ENCODE measurements at regions not wholly inside any gene's neighbourhood (a gene's known extent, or its start where the extent isn't known, plus 50 kb on each side); places are given as distances from the start of the nearest gene placed in this dataset.
"Not testable (repeated sequence)": the region's sequence is repeated elsewhere in the genome, so short reads cannot be mapped to it uniquely, and the experiment has no call there.

- ATAC-seq; H3K4me1 ChIP-seq; H3K9me3 ChIP-seq; DNase-seq; H3K27ac ChIP-seq; H3K36me3 ChIP-seq (ENCODE audit: insufficient read depth in 1 of 2, low read depth in 1 of 2); intact Hi-C loops (cut with DNase I); H3K27me3 ChIP-seq (ENCODE audit: insufficient read depth in 3 of 3, low read length in 2 of 3); H3K4me3 ChIP-seq: not testable (repeated sequence)
- WGBS, 3 donors: 52 to 69% (median 64%) methylated on average over 1 of the region's 1 CpG
These were observed 456.0 kb upstream of the FAM174A start for GRCh38 chr5:100079163-100079562.

DNA sequence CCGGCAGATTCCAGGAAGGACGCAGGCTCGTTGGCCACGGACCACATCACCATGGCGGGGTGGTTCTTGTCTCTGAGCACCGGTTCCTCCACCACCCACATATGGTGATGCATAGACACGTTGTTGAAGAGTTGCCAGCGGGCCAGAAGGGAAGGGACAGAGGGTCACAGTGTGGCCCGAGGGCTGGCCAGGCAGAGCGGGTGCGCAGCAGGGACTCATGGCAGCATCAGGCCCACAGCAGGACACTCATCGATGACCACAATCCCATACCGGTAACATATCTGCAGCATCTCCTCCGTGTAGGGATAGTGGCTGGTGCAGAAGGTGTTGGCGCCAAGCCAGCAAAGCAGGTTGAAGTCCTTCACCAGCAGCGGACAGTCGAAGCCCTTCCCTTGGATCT is 469.2 kb upstream of the FAM174A start:
- DNase-seq; H3K27ac ChIP-seq; ATAC-seq; H3K36me3 ChIP-seq (ENCODE audit: insufficient read depth in 1 of 2, low read depth in 1 of 2); H3K4me1 ChIP-seq; H3K4me3 ChIP-seq; intact Hi-C loops (cut with DNase I); H3K9me3 ChIP-seq; H3K27me3 ChIP-seq (ENCODE audit: insufficient read depth in 3 of 3, low read length in 2 of 3): not testable (repeated sequence)
- WGBS, 3 donors: 94 to 96% (median 96%) methylated on average over 10 to 17 of the region's 17 CpGs

GRCh38 chr5:100043475-100043874 is 491.7 kb upstream of the FAM174A start:
- no peaks in the 10 kb centered on the region for H3K36me3 ChIP-seq (ENCODE audit: insufficient read depth in 1 of 2, low read depth in 1 of 2)
- no peak overlapping the region for H3K27ac ChIP-seq
- no peak overlapping the region for H3K4me3 ChIP-seq
- 92 to 98% (median 94%) methylated on average over 2 of the region's 2 CpGs for whole genome bisulfite sequencing, 3 donors
- H3K4me1 ChIP-seq: no peaks in the 10 kb centered on the region
- no peaks in the 10 kb centered on the region for H3K27me3 ChIP-seq (ENCODE audit: insufficient read depth in 3 of 3, low read length in 2 of 3)
- TF ChIP-seq, protein P1, sequence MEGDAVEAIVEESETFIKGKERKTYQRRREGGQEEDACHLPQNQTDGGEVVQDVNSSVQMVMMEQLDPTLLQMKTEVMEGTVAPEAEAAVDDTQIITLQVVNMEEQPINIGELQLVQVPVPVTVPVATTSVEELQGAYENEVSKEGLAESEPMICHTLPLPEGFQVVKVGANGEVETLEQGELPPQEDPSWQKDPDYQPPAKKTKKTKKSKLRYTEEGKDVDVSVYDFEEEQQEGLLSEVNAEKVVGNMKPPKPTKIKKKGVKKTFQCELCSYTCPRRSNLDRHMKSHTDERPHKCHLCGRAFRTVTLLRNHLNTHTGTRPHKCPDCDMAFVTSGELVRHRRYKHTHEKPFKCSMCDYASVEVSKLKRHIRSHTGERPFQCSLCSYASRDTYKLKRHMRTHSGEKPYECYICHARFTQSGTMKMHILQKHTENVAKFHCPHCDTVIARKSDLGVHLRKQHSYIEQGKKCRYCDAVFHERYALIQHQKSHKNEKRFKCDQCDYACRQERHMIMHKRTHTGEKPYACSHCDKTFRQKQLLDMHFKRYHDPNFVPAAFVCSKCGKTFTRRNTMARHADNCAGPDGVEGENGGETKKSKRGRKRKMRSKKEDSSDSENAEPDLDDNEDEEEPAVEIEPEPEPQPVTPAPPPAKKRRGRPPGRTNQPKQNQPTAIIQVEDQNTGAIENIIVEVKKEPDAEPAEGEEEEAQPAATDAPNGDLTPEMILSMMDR (IDR thresholded peaks at IDR 0.05): no peak
- H3K9me3 ChIP-seq: no peaks in the 10 kb centered on the region
- no peak for DNase-seq
- intact Hi-C loops (cut with DNase I): no loop called here
- no peak for ATAC-seq

- WGBS, 3 donors: 61 to 75% (median 73%) methylated on average over 2 of the region's 2 CpGs
- Histone ChIP-seq H3K27me3 (ENCODE audit: insufficient read depth in 3 of 3, low read length in 2 of 3) (no peaks in the 10 kb centered on the region), H3K4me1 (no peaks in the 10 kb centered on the region), H3K9me3 (no peaks in the 10 kb centered on the region), H3K4me3 (no peak overlapping the region), H3K36me3 (ENCODE audit: insufficient read depth in 1 of 2, low read depth in 1 of 2) (no peaks in the 10 kb centered on the region), H3K27ac (no peak overlapping the region)
- ATAC-seq: no peak
- intact Hi-C loops (cut with DNase I): no loop called here
- no peak for DNase-seq
- TF ChIP-seq, protein P1 (IDR thresholded peaks at IDR 0.05): no peak
These were observed 508.6 kb upstream of the FAM174A start for GRCh38 chr5:100026606-100027005.

GRCh38 chr5:100023536-100023935 is 511.6 kb upstream of the FAM174A start:
- H3K36me3 ChIP-seq (ENCODE audit: insufficient read depth in 1 of 2, low read depth in 1 of 2): no peaks in the 10 kb centered on the region
- ATAC-seq: no peak
- H3K27me3 ChIP-seq (ENCODE audit: insufficient read depth in 3 of 3, low read length in 2 of 3): no peaks in the 10 kb centered on the region
- no peaks in the 10 kb centered on the region for H3K9me3 ChIP-seq
- intact Hi-C loops (cut with DNase I): no loop called here
- no peak overlapping the region for H3K27ac ChIP-seq
- H3K4me3 ChIP-seq: no peak overlapping the region
- no peaks in the 10 kb centered on the region for H3K4me1 ChIP-seq
- DNase-seq: no peak
- TF ChIP-seq, protein P1 (IDR thresholded peaks at IDR 0.05): no peak

- 70 to 77% (median 72%) methylated on average over 6 of the region's 6 CpGs for WGBS, 3 donors
These were observed 517.5 kb upstream of the FAM174A start for GRCh38 chr5:100017520-100018262.

DNA sequence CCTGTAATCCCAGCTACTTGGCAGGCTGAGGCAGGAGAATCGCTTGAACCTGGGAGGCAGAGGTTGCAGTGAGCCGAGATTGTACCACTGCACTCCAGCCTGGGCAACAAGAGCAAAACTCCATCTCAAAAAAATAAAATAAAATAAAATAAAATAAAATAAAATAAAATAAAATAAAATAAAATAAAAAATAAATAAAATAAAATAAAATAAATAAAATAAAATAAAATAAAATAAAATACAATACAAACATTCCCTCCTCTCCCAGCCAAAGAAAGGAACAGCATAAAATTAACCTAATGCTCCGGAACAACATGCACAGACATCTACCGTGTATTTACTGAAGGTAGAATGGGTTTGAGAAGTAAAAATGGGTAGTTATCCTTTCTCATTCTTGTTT is 521.9 kb upstream of the FAM174A start:
- H3K9me3 ChIP-seq; H3K27me3 ChIP-seq (ENCODE audit: insufficient read depth in 3 of 3, low read length in 2 of 3); intact Hi-C loops (cut with DNase I); H3K4me1 ChIP-seq; H3K27ac ChIP-seq; DNase-seq; ATAC-seq; H3K36me3 ChIP-seq (ENCODE audit: insufficient read depth in 1 of 2, low read depth in 1 of 2); H3K4me3 ChIP-seq: not testable (repeated sequence)
- 72 to 78% (median 73%) methylated on average over 4 of the region's 4 CpGs for WGBS, 3 donors

More at GRCh38 chr5:100017520-100018262, 517.5 kb upstream of the FAM174A start:
- ATAC-seq (no peak), DNase-seq (no peak)
- Histone ChIP-seq H3K27me3 (ENCODE audit: insufficient read depth in 3 of 3, low read length in 2 of 3) (no peaks in the 10 kb centered on the region), H3K4me1 (no peaks in the 10 kb centered on the region), H3K36me3 (ENCODE audit: insufficient read depth in 1 of 2, low read depth in 1 of 2) (no peaks in the 10 kb centered on the region), H3K27ac (no peak overlapping the region), H3K9me3 (no peaks in the 10 kb centered on the region), H3K4me3 (no peak overlapping the region)
- TF ChIP-seq, protein P1 (IDR thresholded peaks at IDR 0.05): no peak
- intact Hi-C loops (cut with DNase I): no loop called here

DNA sequence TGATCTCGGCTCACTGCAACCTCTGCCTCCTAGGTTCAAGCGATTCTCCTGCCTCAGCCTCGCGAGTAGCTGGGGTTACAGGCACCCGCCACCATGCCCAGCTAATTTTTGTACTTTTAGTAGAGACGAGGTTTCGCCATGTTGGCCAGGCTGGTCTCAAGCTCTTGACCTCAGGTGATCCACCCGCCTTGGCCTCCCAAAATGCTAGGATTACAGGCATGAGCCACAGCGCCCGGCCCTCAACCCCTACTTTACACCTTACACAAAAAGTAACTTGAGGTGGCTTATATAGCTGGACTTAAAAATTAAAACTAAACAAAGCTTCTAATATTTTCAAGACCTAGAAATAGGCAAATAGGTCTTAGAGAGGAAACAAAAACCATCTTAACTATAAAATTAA is 524.0 kb upstream of the FAM174A start:
- DNase-seq; H3K4me3 ChIP-seq; H3K36me3 ChIP-seq (ENCODE audit: insufficient read depth in 1 of 2, low read depth in 1 of 2); H3K4me1 ChIP-seq; H3K27ac ChIP-seq; H3K9me3 ChIP-seq; intact Hi-C loops (cut with DNase I); H3K27me3 ChIP-seq (ENCODE audit: insufficient read depth in 3 of 3, low read length in 2 of 3); ATAC-seq: not testable (repeated sequence)
- WGBS, 3 donors: 94 to 96% (median 94%) methylated on average over 10 of the region's 10 CpGs
